Neutrophil (primary cell): ENCODE measurements at regions not wholly inside any gene's neighbourhood (a gene's known extent, or its start where the extent isn't known, plus 50 kb on each side); places are given as distances from the start of the nearest gene placed in this dataset.

Source experiments
- H3K27ac ChIP-seq: fragments of 200-600 bp; sonication (generic); 2 replicates; pipeline ENCODE4 v1.5.1; 2016; ENCODE audit warnings: mild to moderate bottlenecking, moderate library complexity
- H3K27me3 ChIP-seq: fragments of 200-600 bp; sonication (generic); 2 replicates; pipeline ENCODE4 v1.6.0; 2016; ENCODE audit warnings: mild to moderate bottlenecking
- H3K36me3 ChIP-seq: fragments of 200-600 bp; sonication (generic); 2 replicates; pipeline ENCODE4 v1.5.1; 2017
- H3K4me1 ChIP-seq, 2 experiments: fragments of 200-600 bp in 1 of 2; sonication (generic) in 1 of 2; 1 replicate in 1 of 2; 2 replicates in 1 of 2; pipeline versions ENCODE4 v1.5.1 to v1.6.1; 2013 to 2016; ENCODE audit warnings: low read depth in 1 of 2, low read length in 1 of 2, mild to moderate bottlenecking in 1 of 2, moderate library complexity in 1 of 2; ENCODE audit not compliant: control insufficient read depth in 1 of 2, insufficient read depth in 1 of 2
- H3K4me3 ChIP-seq, 2 experiments: fragments of 200-600 bp in 1 of 2; sonication (generic) in 1 of 2; 1 replicate in 1 of 2; 2 replicates in 1 of 2; pipeline ENCODE4 v1.5.1; 2013 to 2016; ENCODE audit warnings: low read depth in 1 of 2, low read length in 1 of 2, mild to moderate bottlenecking in 1 of 2, moderate library complexity in 1 of 2
- H3K9me3 ChIP-seq: fragments of 200-600 bp; sonication (generic); 2 replicates; pipeline ENCODE4 v1.5.1; 2016
- CTCF ChIP-seq: fragments of 200-600 bp; sonication (generic); IDR thresholded peaks from 2 replicates; pipeline ENCODE4 v1.5.1; 2016; ENCODE audit warnings: antibody characterized with exemption

- no peak overlapping the region for H3K4me3 ChIP-seq
- H3K27ac ChIP-seq, result no peak overlapping the region
- H3K27me3 ChIP-seq, result no peaks in the 10 kb centered on the region
- H3K4me1 ChIP-seq, result no peaks in the 10 kb centered on the region
- no peak for TF ChIP-seq CTCF
- H3K36me3 ChIP-seq, result no peaks in the 10 kb centered on the region
- no peaks in the 10 kb centered on the region for H3K9me3 ChIP-seq
These were observed 387.8 kb downstream of the OMA1 start for GRCh38 chr1:58158506-58159433.

GRCh38 chr1:58158016-58158415, 388.5 kb downstream of the OMA1 start:
- no peak overlapping the region for H3K4me3 ChIP-seq
- H3K27ac ChIP-seq, result no peak overlapping the region
- no peaks in the 10 kb centered on the region for H3K4me1 ChIP-seq
- no peak for TF ChIP-seq CTCF
- H3K36me3 ChIP-seq, result no peaks in the 10 kb centered on the region
- no peaks in the 10 kb centered on the region for H3K27me3 ChIP-seq
- no peaks in the 10 kb centered on the region for H3K9me3 ChIP-seq

- no peaks in the 10 kb centered on the region for H3K9me3 ChIP-seq
- no peaks in the 10 kb centered on the region for H3K36me3 ChIP-seq
- H3K4me3 ChIP-seq, result no peak overlapping the region
- H3K27me3 ChIP-seq, result no peaks in the 10 kb centered on the region
- H3K4me1 ChIP-seq, result no peaks in the 10 kb centered on the region
- no peak for TF ChIP-seq CTCF
- no peak overlapping the region for H3K27ac ChIP-seq
These were observed 389.3 kb downstream of the OMA1 start for GRCh38 chr1:58157256-58157655.

GRCh38 chr1:58156831-58157230, 389.7 kb downstream of the OMA1 start:
- Histone ChIP-seq H3K36me3 (no peaks in the 10 kb centered on the region), H3K9me3 (no peaks in the 10 kb centered on the region), H3K27ac (no peak overlapping the region), H3K27me3 (no peaks in the 10 kb centered on the region), H3K4me1 (no peaks in the 10 kb centered on the region), H3K4me3 (no peak overlapping the region)
- TF ChIP-seq CTCF, result no peak

- Histone ChIP-seq H3K27ac (no peak overlapping the region), H3K27me3 (no peaks in the 10 kb centered on the region), H3K4me3 (no peak overlapping the region), H3K36me3 (no peaks in the 10 kb centered on the region), H3K4me1 (no peaks in the 10 kb centered on the region), H3K9me3 (no peaks in the 10 kb centered on the region)
- no peak for TF ChIP-seq CTCF
These were observed 390.4 kb downstream of the OMA1 start for GRCh38 chr1:58156124-58156468.
